ENCODE measurements at regions not wholly inside any gene's neighbourhood (a gene's known extent, or its start where the extent isn't known, plus 50 kb on each side); places are given as distances from the start of the nearest gene placed in this dataset.

DNA sequence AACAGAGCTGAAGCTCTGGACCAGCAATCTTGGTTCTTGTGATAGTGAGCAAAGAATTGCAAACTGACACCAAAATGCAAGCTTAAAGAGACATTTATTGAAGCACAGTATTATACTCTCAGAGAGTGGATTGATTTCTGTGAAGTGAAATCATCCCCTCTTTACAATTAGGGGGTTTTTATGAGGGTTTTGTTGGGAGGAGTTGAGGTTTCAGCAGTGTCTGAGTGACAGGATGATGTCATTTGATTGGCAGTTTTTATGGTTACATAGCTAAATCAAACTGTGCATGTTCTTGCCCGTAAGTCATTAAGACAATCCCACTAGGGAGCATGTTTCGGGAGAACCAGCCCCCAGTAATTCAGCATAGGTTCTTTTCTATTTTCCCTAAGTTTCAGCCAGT, 1200.5 kb downstream of the SI start:
- TF ChIP-seq ZFP36 (IDR thresholded peaks at IDR 0.05; ENCODE audit: borderline replicate concordance, partially characterized antibody) (no peak), POLR2A (IDR thresholded peaks at IDR 0.05; ENCODE audit: low read length) (no peak)
- TF ChIP-seq, protein P1, sequence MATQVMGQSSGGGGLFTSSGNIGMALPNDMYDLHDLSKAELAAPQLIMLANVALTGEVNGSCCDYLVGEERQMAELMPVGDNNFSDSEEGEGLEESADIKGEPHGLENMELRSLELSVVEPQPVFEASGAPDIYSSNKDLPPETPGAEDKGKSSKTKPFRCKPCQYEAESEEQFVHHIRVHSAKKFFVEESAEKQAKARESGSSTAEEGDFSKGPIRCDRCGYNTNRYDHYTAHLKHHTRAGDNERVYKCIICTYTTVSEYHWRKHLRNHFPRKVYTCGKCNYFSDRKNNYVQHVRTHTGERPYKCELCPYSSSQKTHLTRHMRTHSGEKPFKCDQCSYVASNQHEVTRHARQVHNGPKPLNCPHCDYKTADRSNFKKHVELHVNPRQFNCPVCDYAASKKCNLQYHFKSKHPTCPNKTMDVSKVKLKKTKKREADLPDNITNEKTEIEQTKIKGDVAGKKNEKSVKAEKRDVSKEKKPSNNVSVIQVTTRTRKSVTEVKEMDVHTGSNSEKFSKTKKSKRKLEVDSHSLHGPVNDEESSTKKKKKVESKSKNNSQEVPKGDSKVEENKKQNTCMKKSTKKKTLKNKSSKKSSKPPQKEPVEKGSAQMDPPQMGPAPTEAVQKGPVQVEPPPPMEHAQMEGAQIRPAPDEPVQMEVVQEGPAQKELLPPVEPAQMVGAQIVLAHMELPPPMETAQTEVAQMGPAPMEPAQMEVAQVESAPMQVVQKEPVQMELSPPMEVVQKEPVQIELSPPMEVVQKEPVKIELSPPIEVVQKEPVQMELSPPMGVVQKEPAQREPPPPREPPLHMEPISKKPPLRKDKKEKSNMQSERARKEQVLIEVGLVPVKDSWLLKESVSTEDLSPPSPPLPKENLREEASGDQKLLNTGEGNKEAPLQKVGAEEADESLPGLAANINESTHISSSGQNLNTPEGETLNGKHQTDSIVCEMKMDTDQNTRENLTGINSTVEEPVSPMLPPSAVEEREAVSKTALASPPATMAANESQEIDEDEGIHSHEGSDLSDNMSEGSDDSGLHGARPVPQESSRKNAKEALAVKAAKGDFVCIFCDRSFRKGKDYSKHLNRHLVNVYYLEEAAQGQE (IDR thresholded peaks at IDR 0.05), result no peak

Data from A549 (cell line).